ENCODE measurements at regions not wholly inside any gene's neighbourhood (a gene's known extent, or its start where the extent isn't known, plus 50 kb on each side); places are given as distances from the start of the nearest gene placed in this dataset.

DNA sequence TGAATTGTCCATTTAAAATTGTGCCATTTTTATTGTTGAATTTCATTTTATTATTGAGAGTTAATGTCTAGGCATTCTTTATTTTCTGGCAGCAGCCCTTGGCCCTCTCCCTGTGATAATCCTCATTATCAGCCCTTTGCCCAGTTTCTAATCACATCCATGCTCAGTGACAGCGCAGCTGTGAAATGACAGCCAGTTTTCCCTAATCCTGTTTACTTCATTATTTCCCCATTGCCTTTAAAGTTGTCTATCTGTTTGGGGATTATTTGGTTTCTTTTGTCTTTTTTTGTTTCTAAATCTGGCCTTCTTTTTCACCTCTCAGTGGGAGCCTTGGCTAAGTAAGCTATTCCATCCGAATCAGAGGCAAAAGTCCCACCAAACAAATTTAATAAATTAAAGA is 476.9 kb downstream of the SLC6A15 start:
- no peak for DNase-seq
- Mint-ChIP-seq H3K4me1 (ENCODE audit: low read depth) (no peaks in the 10 kb centered on the region), H3K27ac (no peak overlapping the region), H3K36me3 (ENCODE audit: low read depth) (no peaks in the 10 kb centered on the region), H3K27me3 (no peaks in the 10 kb centered on the region), H3K9me3 (peaks cover 3% of the 10 kb centered on the region), H3K4me3 (no peak overlapping the region)
- intact Hi-C loops (cut with micrococcal nuclease) = no loop called here
- TF ChIP-seq CTCF (IDR thresholded peaks at IDR 0.05) = no peak
- ATAC-seq = no peak
- ChIA-PET POLR2A (no interaction called here), CTCF (no interaction called here)

DNA sequence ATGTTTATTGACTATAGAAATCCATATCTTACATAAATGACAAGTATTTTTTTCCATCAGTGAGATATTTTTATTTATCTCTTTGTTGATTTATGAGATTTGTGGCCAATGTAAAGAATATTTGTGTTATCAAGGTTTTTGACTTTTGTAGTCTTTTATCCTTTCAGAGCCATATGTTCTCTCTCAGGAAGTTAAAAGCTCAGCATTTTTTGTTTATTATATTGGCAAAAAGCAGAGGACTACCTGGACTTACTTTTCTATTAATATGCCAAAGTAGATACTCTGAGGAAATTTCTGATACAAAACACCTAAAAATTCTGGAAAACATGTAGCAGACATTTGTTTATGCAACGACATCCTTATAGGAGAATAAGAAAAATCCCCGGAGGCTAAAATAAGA is 490.3 kb downstream of the SLC6A15 start:
- ATAC-seq = no peak
- DNase-seq = no peak
- H3K27ac Mint-ChIP-seq = no peak overlapping the region
- no peak overlapping the region for H3K4me3 Mint-ChIP-seq
- intact Hi-C loops (cut with micrococcal nuclease) = no loop called here
- ChIA-PET CTCF (no interaction called here), POLR2A (no interaction called here)
- no peaks in the 10 kb centered on the region for H3K4me1 Mint-ChIP-seq (ENCODE audit: low read depth)
- TF ChIP-seq CTCF (IDR thresholded peaks at IDR 0.05) = no peak
- H3K9me3 Mint-ChIP-seq = no peaks in the 10 kb centered on the region
- H3K27me3 Mint-ChIP-seq = no peaks in the 10 kb centered on the region
- no peaks in the 10 kb centered on the region for H3K36me3 Mint-ChIP-seq (ENCODE audit: low read depth)

DNA sequence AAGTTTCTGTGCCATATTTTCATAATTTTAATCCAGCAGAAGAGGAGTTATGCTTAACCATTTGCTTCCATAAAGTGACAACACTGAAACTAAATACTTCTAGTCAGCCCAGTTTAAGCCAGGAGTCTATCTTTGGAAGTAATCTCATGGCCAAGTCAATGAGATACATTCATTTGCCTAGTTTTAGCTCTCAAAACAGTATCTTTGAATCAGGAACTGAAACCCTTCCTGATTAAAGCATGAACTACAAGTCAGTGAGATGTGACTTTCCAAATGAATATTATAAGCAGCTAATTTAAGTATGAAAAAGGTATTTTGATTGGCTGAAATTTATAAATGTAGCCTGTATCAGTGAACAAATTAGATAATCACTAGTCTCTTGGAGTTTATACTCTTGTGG is 491.5 kb downstream of the SLC6A15 start:
- H3K36me3 Mint-ChIP-seq (ENCODE audit: low read depth) = no peaks in the 10 kb centered on the region
- TF ChIP-seq CTCF (IDR thresholded peaks at IDR 0.05) = no peak
- H3K4me1 Mint-ChIP-seq (ENCODE audit: low read depth) = no peaks in the 10 kb centered on the region

GRCh38 chr12:84416626-84417025 is 496.0 kb downstream of the SLC6A15 start:
- Mint-ChIP-seq H3K27me3 (no peaks in the 10 kb centered on the region), H3K9me3 (no peaks in the 10 kb centered on the region), H3K36me3 (ENCODE audit: low read depth) (no peaks in the 10 kb centered on the region), H3K4me1 (ENCODE audit: low read depth) (no peaks in the 10 kb centered on the region), H3K4me3 (no peak overlapping the region), H3K27ac (no peak overlapping the region)
- TF ChIP-seq CTCF (IDR thresholded peaks at IDR 0.05) = no peak
- CTCF ChIA-PET = no interaction called here
- intact Hi-C loops (cut with micrococcal nuclease) = no loop called here
- ATAC-seq = no peak
- POLR2A ChIA-PET = no interaction called here
- DNase-seq = no peak

More for the DNA sequence above, 491.5 kb downstream of the SLC6A15 start:
- POLR2A ChIA-PET = no interaction called here
- intact Hi-C loops (cut with micrococcal nuclease) = no loop called here
- H3K4me3 Mint-ChIP-seq = no peak overlapping the region
- H3K27ac Mint-ChIP-seq = no peak overlapping the region
- CTCF ChIA-PET = no interaction called here
- no peaks in the 10 kb centered on the region for H3K9me3 Mint-ChIP-seq
- no peak for DNase-seq
- no peak for ATAC-seq
- no peaks in the 10 kb centered on the region for H3K27me3 Mint-ChIP-seq

- no peak for DNase-seq
- no peak for TF ChIP-seq CTCF (IDR thresholded peaks at IDR 0.05)
Observed at GRCh38 chr12:84415946-84416345, 496.7 kb downstream of the SLC6A15 start.

More at GRCh38 chr12:84415946-84416345, 496.7 kb downstream of the SLC6A15 start:
- H3K27ac Mint-ChIP-seq = no peak overlapping the region
- no peaks in the 10 kb centered on the region for H3K9me3 Mint-ChIP-seq
- POLR2A ChIA-PET = no interaction called here
- no peaks in the 10 kb centered on the region for H3K27me3 Mint-ChIP-seq
- CTCF ChIA-PET = no interaction called here
- no peak for ATAC-seq
- H3K36me3 Mint-ChIP-seq (ENCODE audit: low read depth) = no peaks in the 10 kb centered on the region
- no peaks in the 10 kb centered on the region for H3K4me1 Mint-ChIP-seq (ENCODE audit: low read depth)
- H3K4me3 Mint-ChIP-seq = no peak overlapping the region
- intact Hi-C loops (cut with micrococcal nuclease) = no loop called here

Measured in activated CD8-positive, alpha-beta T cell treated with anti-CD3 and anti-CD28 coated beads for 36 hours (primary cell).